ENCODE measurements at regions not wholly inside any gene's neighbourhood (a gene's known extent, or its start where the extent isn't known, plus 50 kb on each side); places are given as distances from the start of the nearest gene placed in this dataset.

GRCh38 chr10:4035599-4035945, 250.6 kb upstream of the KLF6 start:
- no peak for DNase-seq (ENCODE audit: low spot score)
- FAIRE-seq: no peak

- DNase-seq (ENCODE audit: low spot score) (no peak), FAIRE-seq (no peak)
These were observed 250.0 kb upstream of the KLF6 start for GRCh38 chr10:4034907-4035598.

- FAIRE-seq: no peak
- no peak for DNase-seq (ENCODE audit: low spot score)
These were observed 248.4 kb upstream of the KLF6 start for GRCh38 chr10:4033341-4033896.

GRCh38 chr10:4029866-4030265, 244.9 kb upstream of the KLF6 start:
- DNase-seq (ENCODE audit: low spot score) (no peak), FAIRE-seq (no peak)

DNA sequence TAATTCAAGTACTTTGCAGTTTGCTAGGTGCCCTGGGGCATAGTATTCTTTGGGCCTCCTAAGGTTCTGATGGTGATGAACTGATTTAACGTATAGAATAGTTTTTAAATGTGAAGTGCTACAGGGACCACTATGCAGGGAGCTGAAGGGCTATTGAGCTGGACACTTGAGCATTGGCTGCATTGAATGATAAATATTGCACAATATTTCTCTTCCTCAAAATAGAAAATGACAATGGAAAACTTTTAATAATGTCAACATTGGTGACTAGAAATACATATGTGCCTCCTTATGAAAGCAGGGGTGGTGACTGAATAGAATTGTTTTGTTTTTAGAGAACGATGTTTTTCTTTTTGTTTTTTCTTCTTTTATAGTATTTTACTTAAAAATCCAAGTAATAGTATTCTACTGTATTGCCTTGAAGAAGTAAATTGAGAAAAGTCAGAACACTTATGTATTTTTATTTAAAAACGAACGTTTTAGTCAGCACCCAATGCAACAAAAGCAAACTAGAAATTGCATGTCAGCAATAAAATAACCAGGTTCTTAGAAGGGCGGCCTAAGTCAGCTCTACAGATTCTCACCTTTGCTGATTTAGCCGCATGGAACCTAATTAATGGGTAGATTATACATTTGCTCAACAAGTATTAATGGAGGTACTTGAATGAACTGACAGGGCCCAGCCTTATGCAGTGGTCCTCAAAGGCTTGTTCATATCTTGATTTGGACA, 244.0 kb upstream of the KLF6 start:
- DNase-seq (ENCODE audit: low spot score): no peak
- FAIRE-seq: no peak

- DNase-seq (ENCODE audit: low spot score) (no peak), FAIRE-seq (no peak)
These were observed 243.0 kb upstream of the KLF6 start for GRCh38 chr10:4028027-4028471.

DNA sequence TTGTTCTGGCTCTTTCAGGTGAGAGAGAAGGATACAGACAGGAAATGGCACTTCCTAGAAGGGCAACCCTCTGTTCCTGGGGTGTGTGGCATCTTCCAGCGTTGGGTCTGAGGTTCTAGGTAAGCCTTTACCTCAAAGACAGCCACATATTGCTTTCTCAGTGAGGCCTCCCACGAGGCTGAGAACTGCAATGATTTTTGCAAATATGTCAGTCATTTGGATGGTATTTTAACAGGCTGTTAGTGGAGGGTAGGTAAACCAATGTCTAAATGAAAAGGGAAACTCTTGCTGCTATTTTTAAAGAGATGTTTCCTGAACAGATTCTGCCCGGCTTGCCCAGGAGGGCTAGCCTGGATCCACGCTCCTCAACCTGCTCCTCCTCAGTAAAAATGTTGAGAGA, 240.3 kb upstream of the KLF6 start:
- no peak for DNase-seq (ENCODE audit: low spot score)
- FAIRE-seq: no peak

- FAIRE-seq: no peak
These were observed 239.7 kb upstream of the KLF6 start for GRCh38 chr10:4024516-4025245.

DNA sequence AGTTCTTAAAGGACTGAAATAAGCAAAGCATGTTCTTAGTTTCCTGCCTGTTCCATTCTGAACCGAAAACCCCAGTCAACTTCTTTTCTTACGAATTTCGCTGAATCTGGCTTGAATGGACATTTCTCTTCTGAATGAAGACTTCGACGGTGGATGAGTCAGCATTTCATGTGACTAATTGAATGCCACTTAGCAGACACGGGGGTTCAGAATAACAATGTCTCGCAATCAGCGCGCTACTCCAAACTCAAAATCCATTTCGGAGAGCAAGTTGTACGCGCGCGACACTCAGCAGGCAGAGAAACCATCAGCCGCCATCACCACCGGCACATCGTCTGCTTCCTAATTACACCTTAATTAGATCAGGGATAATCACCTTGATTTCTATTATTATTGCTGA, 239.0 kb upstream of the KLF6 start:
- peak; percentile 9 for DNase-seq (ENCODE audit: low spot score)
- FAIRE-seq: no peak

More at GRCh38 chr10:4024516-4025245, 239.7 kb upstream of the KLF6 start:
- DNase-seq (ENCODE audit: low spot score): no peak

DNA sequence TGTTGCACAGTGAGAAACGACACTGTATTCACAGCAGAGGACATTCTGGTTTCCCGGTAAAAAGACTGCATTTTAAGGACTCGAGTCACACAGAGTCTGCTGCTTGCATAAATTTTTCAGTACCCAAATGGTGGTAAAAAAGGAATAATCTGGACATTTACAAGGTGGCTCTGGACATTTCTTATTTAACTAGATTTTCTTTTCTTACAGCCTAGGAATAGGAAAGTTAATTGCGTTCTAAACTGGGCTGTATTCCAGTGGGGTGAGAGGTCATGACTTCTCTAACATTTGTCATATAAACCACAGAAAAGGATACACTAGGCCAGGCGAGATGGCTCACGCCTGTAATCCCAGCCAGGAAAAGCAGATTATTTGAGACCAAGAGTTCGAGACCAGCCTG, 237.5 kb upstream of the KLF6 start:
- DNase-seq (ENCODE audit: low spot score): no peak

DNA sequence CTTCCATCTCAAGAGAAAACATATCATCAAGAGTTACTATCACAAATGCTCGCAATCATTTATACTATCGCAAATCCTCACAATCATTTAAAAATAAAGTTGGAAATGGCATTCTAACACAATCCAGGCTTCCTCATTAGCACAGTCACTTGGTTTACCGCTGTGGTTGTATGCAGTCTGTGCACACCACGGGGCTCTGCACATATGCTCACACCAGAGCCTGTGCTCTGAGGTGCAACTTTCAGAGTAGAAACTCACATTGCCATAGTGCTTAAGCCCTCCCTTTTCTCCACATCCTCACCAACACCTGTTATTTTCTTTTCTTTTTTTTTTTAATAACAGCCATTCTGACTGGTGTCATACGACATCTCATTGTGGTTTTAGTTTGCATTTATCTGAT, 235.6 kb upstream of the KLF6 start:
- FAIRE-seq (no peak), DNase-seq (ENCODE audit: low spot score) (no peak)

More for the DNA sequence above, 237.5 kb upstream of the KLF6 start:
- no peak for FAIRE-seq

GRCh38 chr10:4018054-4018511, 233.1 kb upstream of the KLF6 start:
- DNase-seq (ENCODE audit: low spot score) (no peak), FAIRE-seq (no peak)

DNA sequence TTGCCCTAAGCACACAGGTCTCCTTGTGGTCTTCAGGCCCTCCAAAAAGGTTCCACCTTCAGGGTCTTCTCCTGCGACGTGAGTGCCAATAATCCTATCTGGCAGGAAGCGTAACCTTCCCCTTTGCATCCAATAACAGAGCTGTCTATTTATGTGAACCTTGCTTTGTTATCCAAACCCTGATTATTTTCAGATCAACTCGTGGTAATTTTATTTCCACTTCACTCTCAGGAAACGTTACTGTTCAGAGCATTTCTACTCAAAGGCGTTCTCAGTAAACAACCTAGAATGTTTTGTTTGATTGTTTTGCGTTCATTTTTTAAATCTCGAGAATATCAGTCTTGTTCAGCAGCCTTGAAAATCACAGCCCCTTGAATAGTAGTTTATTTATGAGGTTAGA, 232.3 kb upstream of the KLF6 start:
- DNase-seq (ENCODE audit: low spot score): no peak
- FAIRE-seq: no peak

- DNase-seq (ENCODE audit: low spot score) (no peak), FAIRE-seq (no peak)
These were observed 231.3 kb upstream of the KLF6 start for GRCh38 chr10:4016214-4016740.

DNA sequence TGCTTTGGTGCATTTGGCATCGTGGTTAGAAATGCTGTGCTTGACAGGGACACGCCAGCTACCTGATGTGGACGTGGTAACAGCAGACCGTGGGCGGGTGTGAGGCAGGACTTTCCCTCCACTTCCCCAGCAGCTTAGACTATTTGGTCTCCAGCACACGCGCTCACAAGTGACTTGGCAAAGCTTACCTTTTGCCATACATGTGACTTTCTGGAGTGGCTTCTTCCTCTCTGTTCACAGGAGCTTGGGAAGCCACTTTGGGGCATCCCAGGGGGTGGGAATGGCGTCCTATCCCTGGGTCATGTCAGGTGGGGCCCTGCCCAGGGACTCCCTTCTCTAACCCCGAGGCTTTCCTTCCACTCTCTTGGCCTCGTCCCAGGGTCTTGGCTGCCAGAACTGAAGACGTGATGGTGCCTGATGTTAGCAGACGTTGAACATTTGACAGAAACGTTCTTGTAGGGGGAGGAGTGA, 228.7 kb upstream of the KLF6 start:
- FAIRE-seq: no peak

GRCh38 chr10:4012848-4013247, 227.8 kb upstream of the KLF6 start:
- DNase-seq (ENCODE audit: low spot score) (no peak), FAIRE-seq (no peak)

More for the DNA sequence above, 228.7 kb upstream of the KLF6 start:
- DNase-seq (ENCODE audit: low spot score): no peak

DNA sequence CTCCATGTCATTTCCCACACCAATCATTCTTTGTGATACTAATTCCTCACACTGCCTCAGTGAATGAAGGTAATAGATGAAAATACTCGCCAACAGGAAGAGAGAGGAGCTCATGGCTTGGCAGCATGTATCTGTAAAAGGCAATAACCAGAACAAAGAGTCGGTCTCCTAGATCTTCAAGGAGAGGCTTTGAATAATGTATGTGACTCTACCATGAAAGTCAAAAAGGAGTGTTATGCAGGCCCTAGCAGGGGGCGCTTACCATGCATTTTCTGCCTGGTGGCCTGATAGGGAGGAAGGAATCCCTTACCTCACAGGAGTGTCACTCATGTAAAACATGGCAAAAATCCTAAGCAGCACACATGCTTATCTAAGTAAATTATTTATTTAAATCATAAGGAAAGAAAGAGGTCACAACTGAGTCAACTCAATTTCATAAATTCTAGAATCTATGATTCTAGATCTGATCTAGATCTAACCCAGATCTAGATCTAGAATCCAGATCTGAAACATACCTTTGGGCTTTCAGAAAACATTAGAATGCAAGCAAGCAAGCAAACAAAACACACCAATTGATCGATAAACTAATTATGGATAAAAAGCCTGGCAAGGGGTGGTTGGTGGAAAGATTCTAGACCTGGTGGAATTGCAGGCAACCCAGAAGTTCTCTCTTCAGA, 226.3 kb upstream of the KLF6 start:
- DNase-seq (ENCODE audit: low spot score) (no peak), FAIRE-seq (no peak)

DNA sequence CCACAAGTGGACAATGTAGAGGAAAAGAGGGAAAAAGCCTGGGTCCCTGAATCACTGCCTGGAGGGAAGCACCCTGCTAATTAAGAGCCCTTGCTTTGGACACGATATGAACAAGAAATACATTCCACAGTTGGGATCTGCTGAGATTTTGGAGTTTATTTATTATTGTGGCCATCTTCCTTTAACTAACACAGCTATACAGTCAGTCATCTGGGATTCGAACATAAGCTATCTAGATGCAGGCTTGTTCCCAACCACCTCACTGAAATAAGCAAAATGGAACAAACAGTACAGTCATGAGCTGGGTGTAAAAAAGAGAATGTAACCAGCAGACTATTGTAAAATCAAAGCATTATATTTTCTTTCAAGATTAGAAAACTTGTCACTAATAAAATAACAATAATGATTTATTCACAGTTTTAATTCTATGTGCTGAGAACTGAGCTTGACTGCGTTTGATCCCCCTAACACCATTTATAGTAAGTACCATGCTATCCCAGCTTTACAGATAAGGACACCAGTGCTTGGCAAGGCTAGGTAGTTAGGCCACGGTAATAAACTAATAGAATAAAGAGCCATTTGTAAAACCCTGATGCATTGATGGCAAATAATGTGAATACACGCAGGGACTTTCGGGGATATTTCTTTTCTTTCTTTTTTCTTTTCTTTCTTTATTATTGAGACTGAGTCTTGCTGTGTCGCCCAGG, 223.8 kb upstream of the KLF6 start:
- FAIRE-seq (no peak), DNase-seq (ENCODE audit: low spot score) (no peak)

- no peak for DNase-seq (ENCODE audit: low spot score)
- no peak for FAIRE-seq
These were observed 222.8 kb upstream of the KLF6 start for GRCh38 chr10:4007771-4008170.

DNA sequence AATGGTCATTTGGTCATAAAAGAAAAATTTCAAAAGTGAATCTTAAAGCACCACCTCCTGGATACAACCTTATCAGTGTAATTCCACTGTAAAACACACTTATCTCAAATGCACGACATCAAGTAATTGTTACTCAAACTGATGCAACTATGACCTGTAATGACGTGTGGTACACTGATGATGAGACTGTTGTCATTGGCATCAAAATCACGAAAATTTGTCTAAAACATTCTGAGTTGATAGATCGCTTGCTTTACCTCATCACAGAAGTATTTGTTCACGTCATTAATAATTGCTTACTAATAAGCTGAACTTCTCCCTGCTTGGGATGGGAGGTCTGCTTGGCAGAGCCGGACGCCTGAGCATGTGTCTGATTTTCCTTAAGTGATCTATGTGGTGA, 221.8 kb upstream of the KLF6 start:
- no peak for DNase-seq (ENCODE audit: low spot score)
- no peak for FAIRE-seq
